HCT116 (cell line): ENCODE measurements at regions not wholly inside any gene's neighbourhood (a gene's known extent, or its start where the extent isn't known, plus 50 kb on each side); places are given as distances from the start of the nearest gene placed in this dataset.

Experiments
- CTCF ChIP-seq, 3 experiments: fragments of 200-600 bp in 1 of 3; sonication (generic) in 1 of 3; IDR thresholded peaks in 2 of 3; conservative IDR thresholded peaks in 1 of 3; 2 replicates each; pipeline ENCODE4 v1.5.1; 2012 to 2017; ENCODE audit warnings: low read depth in 2 of 3, low read length in 2 of 3, antibody characterized with exemption in 1 of 3, borderline replicate concordance in 1 of 3, control low read depth in 1 of 3, mild to moderate bottlenecking in 1 of 3, mixed read lengths in 1 of 3, mixed run types in 1 of 3, moderate library complexity in 1 of 3; ENCODE audit not compliant: insufficient read depth in 1 of 3
- EZH2 ChIP-seq: fragments of 200-600 bp; sonication (generic); IDR thresholded peaks from 2 replicates; pipeline ENCODE4 v1.6.1; 2017; ENCODE audit warnings: antibody characterized with exemption, mixed run types
- MAX ChIP-seq: IDR thresholded peaks from 2 replicates; pipeline ENCODE4 v1.6.1; 2012
- TCF7L2 ChIP-seq: IDR thresholded peaks from 2 replicates; pipeline ENCODE4 v1.7.0; 2011; ENCODE audit warnings: borderline replicate concordance, inconsistent platforms; ENCODE audit not compliant: insufficient read depth, insufficient read length; ENCODE audit errors: extremely low read depth
- YY1 ChIP-seq: IDR thresholded peaks from 2 replicates; pipeline ENCODE4 v1.6.1; 2011; ENCODE audit warnings: low read length, low read depth, moderate library complexity, mild to moderate bottlenecking; ENCODE audit not compliant: insufficient replicate concordance; ENCODE audit errors: extremely low read depth

GRCh38 chr12:41736436-41736835 lies 408.2 kb downstream of the GXYLT1 start:
- TF ChIP-seq CTCF (IDR thresholded peaks at IDR 0.05 in 2 of 3, conservative IDR thresholded peaks at IDR 0.05 in 1 of 3; ENCODE audit: borderline replicate concordance in 1 of 3, insufficient read depth in 1 of 3, low read depth in 2 of 3, low read length in 2 of 3) = no peak
- no peak for TF ChIP-seq YY1
- no peak for TF ChIP-seq TCF7L2
- no peak for TF ChIP-seq EZH2
- TF ChIP-seq MAX = no peak
